Testis (tissue), 2 donors: ENCODE measurements at regions not wholly inside any gene's neighbourhood (a gene's known extent, or its start where the extent isn't known, plus 50 kb on each side); places are given as distances from the start of the nearest gene placed in this dataset.

Experiments
- CTCF ChIP-seq, 3 experiments: fragments of 450-650 bp in 2 of 3; fragments of 200-600 bp in 1 of 3; sonication (generic) in 1 of 3; IDR thresholded peaks; one replicate each; pipeline ENCODE4 v1.5.1; 2016 to 2019; ENCODE audit warnings: antibody characterized with exemption in 3 of 3, mild to moderate bottlenecking in 2 of 3, moderate library complexity in 1 of 3
- POLR2A ChIP-seq: fragments of 450-650 bp; IDR thresholded peaks from one replicate; pipeline ENCODE4 v1.6.1; 2017; ENCODE audit warnings: antibody characterized with exemption, mild to moderate bottlenecking, moderate library complexity

GRCh38 chr1:195799016-195799415, 809.2 kb downstream of the KCNT2 start:
- TF ChIP-seq CTCF (IDR thresholded peaks at IDR 0.05) (no peak), POLR2A (no peak)
